Gastroesophageal sphincter (tissue), 3 donors: ENCODE measurements at regions not wholly inside any gene's neighbourhood (a gene's known extent, or its start where the extent isn't known, plus 50 kb on each side); places are given as distances from the start of the nearest gene placed in this dataset.

Experiments used
- EP300 ChIP-seq: sonication (generic); formaldehyde crosslinking; IDR thresholded peaks from one replicate; pipeline ENCODE4 v1.6.1; 2017; ENCODE audit warnings: antibody characterized with exemption, mild to moderate bottlenecking
- POLR2A ChIP-seq, 2 donors: fragments of 450-650 bp; IDR thresholded peaks; one replicate each; pipeline ENCODE4 v1.6.1; 2017; ENCODE audit warnings: antibody characterized with exemption in 2 of 2, mild to moderate bottlenecking in 2 of 2, moderate library complexity in 1 of 2
- POLR2AphosphoS5 ChIP-seq: sonication (generic); formaldehyde crosslinking; IDR thresholded peaks from one replicate; pipeline ENCODE4 v1.6.1; 2017; ENCODE audit warnings: antibody characterized with exemption
- TF ChIP-seq, protein P1 (sequence below), 4 experiments: fragments of 200-600 bp in 2 of 4; fragments of 450-650 bp in 2 of 4; sonication (generic) in 1 of 4; IDR thresholded peaks; one replicate each; pipeline ENCODE4 v1.5.1; 2017 to 2019; ENCODE audit warnings: antibody characterized with exemption in 4 of 4, mild to moderate bottlenecking in 2 of 4, moderate library complexity in 2 of 4

DNA sequence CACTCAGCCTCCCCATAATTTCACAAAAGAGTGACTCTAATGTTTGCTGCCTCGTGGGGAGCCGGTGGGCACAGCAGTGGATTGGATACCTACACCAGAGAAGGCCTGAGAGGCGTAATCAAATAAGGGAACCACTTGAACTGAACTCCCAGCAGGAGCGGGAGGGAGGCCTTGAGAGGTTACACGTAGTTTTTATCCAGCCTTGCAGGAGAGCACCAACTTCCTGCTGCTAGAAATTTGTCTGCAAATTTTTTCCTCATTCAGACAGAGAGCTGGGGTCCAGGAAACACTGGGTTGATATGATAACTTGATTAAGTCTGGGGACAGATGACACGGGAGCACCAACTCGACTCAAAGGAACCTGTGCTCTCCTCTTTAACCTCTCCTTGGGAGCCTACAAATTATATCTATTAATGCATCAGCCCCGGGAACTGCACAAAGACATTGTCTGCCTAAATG is 69.8 kb downstream of the HES1 start:
- TF ChIP-seq, protein P1, sequence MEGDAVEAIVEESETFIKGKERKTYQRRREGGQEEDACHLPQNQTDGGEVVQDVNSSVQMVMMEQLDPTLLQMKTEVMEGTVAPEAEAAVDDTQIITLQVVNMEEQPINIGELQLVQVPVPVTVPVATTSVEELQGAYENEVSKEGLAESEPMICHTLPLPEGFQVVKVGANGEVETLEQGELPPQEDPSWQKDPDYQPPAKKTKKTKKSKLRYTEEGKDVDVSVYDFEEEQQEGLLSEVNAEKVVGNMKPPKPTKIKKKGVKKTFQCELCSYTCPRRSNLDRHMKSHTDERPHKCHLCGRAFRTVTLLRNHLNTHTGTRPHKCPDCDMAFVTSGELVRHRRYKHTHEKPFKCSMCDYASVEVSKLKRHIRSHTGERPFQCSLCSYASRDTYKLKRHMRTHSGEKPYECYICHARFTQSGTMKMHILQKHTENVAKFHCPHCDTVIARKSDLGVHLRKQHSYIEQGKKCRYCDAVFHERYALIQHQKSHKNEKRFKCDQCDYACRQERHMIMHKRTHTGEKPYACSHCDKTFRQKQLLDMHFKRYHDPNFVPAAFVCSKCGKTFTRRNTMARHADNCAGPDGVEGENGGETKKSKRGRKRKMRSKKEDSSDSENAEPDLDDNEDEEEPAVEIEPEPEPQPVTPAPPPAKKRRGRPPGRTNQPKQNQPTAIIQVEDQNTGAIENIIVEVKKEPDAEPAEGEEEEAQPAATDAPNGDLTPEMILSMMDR (IDR thresholded peaks at IDR 0.05) = no peak
- TF ChIP-seq POLR2A (IDR thresholded peaks at IDR 0.05) (no peak), POLR2AphosphoS5 (no peak), EP300 (no peak)
